ENCODE measurements at regions not wholly inside any gene's neighbourhood (a gene's known extent, or its start where the extent isn't known, plus 50 kb on each side); places are given as distances from the start of the nearest gene placed in this dataset.

DNA sequence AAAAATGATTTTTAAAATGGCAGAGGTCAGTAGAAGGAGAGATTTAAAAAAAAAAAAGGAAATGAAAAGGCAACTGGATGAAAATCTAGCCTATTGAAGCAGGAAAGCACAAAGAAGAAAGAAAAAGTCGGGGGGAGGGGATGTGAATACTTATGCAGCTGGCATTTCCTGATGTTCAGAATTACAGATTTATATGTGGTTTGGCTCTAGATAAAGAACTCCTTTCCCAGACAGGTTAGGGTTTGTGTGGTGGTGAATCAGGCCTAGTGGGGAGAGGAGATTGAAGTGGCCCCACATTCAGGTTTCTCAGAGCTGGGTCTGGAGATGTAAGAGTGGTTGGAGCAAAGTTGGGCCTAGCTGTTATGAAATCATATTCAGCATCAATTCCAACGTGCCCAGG lies 394.4 kb downstream of the FIGN start:
- H3K9me3 Mint-ChIP-seq (ENCODE audit: low read depth): peaks cover 2% of the 10 kb centered on the region
- no peak overlapping the region for H3K4me3 Mint-ChIP-seq
- CTCF ChIA-PET: no interaction called here
- H3K27me3 Mint-ChIP-seq: no peaks in the 10 kb centered on the region
- H3K27ac Mint-ChIP-seq: no peak overlapping the region
- no peaks in the 10 kb centered on the region for H3K4me1 Mint-ChIP-seq
- ATAC-seq: no peak
- H3K36me3 Mint-ChIP-seq: no peaks in the 10 kb centered on the region
- no peak for DNase-seq

DNA sequence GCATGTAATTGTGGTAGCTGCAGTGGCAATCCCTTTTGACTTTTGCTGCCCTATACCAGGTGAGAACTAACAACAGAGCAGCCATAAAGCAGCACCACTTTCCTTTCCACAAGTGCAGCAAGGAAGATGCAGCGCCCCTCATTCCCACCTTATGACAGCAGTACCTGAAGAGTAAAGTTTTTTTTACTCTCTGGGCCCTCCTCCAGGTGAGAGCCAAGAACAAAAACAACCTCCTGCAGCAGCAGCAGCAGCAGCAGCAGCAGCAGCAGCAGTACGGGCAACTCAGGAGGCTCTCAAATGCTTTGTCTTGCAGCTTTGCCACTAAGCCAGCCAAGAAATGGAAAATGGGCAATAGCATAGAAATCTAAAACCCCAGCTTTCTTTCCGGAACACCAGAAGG lies 397.5 kb downstream of the FIGN start:
- no peak overlapping the region for H3K4me3 Mint-ChIP-seq
- peaks cover 2% of the 10 kb centered on the region for H3K9me3 Mint-ChIP-seq (ENCODE audit: low read depth)
- CTCF ChIA-PET: no interaction called here
- no peaks in the 10 kb centered on the region for H3K36me3 Mint-ChIP-seq
- H3K27ac Mint-ChIP-seq: no peak overlapping the region
- DNase-seq: no peak
- H3K27me3 Mint-ChIP-seq: no peaks in the 10 kb centered on the region
- no peak for ATAC-seq
- H3K4me1 Mint-ChIP-seq: no peaks in the 10 kb centered on the region

DNA sequence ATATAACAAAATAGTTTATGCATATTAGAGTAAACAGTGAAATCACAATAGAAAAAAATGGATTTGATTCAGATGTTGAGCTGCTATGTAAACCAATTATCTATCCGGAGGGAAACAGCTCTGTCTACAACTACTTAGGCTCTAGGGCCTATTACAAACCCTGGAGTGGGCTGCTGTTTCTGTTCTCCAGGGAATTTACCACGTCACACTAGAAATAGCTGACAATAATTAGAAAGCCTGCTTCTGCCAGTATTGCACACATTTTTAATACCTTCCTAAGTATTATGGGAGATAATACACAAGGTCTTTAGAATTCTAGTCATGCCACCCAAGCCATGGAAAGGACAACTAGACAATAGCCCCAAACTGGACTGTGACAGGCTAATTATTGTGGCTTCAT lies 411.1 kb downstream of the FIGN start:
- no peaks in the 10 kb centered on the region for H3K4me1 Mint-ChIP-seq

DNA sequence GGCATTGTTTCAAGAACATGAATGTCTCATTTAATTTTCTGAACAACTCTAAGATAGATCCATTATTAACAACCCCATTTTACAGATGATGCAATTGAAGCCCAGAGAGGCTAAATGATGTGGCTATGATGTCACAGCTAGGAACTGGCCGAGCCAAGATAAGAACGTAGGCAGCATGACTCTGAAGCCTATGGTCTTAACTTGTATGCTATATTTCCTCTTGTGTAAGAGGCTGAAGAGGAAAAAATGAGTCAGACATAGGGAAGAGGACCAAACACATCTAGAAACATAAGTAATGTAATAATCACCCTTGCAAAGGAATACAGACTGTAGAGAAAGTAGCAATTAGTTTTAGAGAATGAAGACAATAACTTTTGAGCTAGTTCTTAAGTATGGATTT lies 416.8 kb downstream of the FIGN start:
- Mint-ChIP-seq H3K27ac (no peak overlapping the region), H3K4me3 (no peak overlapping the region), H3K36me3 (no peaks in the 10 kb centered on the region), H3K4me1 (no peaks in the 10 kb centered on the region), H3K9me3 (ENCODE audit: low read depth) (peaks cover 10% of the 10 kb centered on the region), H3K27me3 (no peaks in the 10 kb centered on the region)
- ATAC-seq (no peak), DNase-seq (no peak)
- CTCF ChIA-PET: no interaction called here

More for the DNA sequence above, 411.1 kb downstream of the FIGN start:
- Mint-ChIP-seq H3K4me3 (no peak overlapping the region), H3K27ac (no peak overlapping the region), H3K36me3 (no peaks in the 10 kb centered on the region), H3K27me3 (no peaks in the 10 kb centered on the region), H3K9me3 (ENCODE audit: low read depth) (peaks cover 2% of the 10 kb centered on the region)
- CTCF ChIA-PET: no interaction called here
- DNase-seq (no peak), ATAC-seq (no peak)

DNA sequence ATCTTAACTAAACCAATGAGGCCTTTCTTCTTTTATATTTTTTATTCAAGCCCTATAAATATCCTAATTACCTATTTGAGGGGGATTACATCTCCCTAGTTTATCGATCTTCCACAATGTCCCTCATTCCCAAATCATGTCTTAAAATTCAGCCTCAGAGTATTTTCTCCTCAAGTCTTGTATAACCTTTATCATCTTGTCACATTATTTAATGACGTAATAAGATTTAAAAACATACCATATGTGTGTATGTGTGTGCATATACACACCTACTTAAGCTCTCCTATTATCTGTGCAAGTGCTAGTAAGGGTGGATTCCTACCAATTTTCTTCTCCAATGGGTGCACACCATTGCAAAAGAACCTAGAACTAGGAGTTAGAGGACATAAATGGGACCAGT lies 421.1 kb downstream of the FIGN start:
- ATAC-seq (no peak), DNase-seq (no peak)
- peaks cover 8% of the 10 kb centered on the region for H3K9me3 Mint-ChIP-seq (ENCODE audit: low read depth)
- H3K27me3 Mint-ChIP-seq: no peaks in the 10 kb centered on the region
- H3K4me1 Mint-ChIP-seq: no peaks in the 10 kb centered on the region
- H3K27ac Mint-ChIP-seq: no peak overlapping the region
- no peaks in the 10 kb centered on the region for H3K36me3 Mint-ChIP-seq
- H3K4me3 Mint-ChIP-seq: no peak overlapping the region
- CTCF ChIA-PET: no interaction called here

DNA sequence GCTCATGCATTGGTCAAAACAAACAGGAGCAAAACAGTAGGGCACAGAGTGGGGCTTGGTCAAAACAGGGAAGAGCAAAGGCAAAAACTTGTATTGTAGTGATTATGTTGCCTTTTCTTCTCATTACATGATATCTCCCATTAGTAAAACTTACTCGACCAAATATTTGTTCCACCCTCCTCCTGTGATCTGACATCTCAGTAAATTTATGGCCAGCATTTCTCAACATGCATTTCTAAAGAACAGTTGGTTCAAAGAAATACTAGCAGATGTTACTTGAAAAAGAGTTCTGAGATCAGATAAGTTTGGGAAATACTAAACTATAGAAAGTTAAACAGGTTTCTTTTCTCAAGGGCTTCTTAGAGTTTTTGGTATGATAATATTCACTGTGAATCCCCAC lies 423.1 kb downstream of the FIGN start:
- CTCF ChIA-PET: no interaction called here
- Mint-ChIP-seq H3K27ac (no peak overlapping the region), H3K9me3 (ENCODE audit: low read depth) (peaks cover 3% of the 10 kb centered on the region), H3K4me1 (no peaks in the 10 kb centered on the region), H3K4me3 (no peak overlapping the region), H3K36me3 (no peaks in the 10 kb centered on the region), H3K27me3 (no peaks in the 10 kb centered on the region)
- no peak for ATAC-seq
- no peak for DNase-seq

DNA sequence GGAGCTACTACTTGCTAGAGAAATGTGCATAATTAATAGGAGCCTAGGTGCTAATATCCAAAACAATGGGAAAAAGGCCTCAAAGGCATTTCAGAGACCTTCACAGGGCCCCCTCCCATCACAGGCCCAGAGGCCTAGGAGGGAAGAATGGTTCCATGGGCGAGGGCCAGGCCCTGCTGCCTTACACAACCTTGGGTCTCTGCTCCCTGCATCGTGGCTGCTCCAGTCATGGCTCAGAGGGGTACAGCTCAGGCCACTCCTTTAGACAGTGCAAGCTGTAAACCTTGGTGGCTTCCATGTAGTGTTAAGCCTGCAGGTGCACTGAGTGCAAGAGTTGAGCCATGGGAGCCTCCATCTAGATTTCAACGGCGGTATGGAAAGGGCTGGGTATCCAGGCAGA lies 429.2 kb downstream of the FIGN start:
- Mint-ChIP-seq H3K27me3 (no peaks in the 10 kb centered on the region), H3K4me1 (no peaks in the 10 kb centered on the region), H3K9me3 (ENCODE audit: low read depth) (no peaks in the 10 kb centered on the region), H3K27ac (no peak overlapping the region), H3K4me3 (no peak overlapping the region), H3K36me3 (no peaks in the 10 kb centered on the region)
- CTCF ChIA-PET: no interaction called here
- no peak for ATAC-seq
- DNase-seq: no peak

DNA sequence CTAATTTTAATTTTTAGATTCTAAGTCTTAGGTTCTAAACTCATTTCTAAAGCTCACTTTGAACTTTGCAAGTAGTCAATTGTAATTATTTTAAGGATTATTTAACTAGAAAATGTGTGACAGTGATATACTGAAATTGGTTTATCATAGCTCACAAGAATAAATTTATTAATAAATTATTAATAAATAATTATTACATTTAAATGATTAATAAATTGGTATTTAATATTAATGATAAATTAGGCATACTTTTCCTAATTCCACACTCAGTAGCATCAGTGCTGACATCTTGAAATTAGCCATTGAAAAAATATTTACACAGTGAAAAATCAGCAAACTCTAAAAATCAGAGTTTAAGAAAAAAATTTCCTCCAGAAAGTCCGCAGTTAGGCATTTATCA lies 433.7 kb downstream of the FIGN start:
- Mint-ChIP-seq H3K9me3 (ENCODE audit: low read depth) (no peaks in the 10 kb centered on the region), H3K4me1 (no peaks in the 10 kb centered on the region), H3K27me3 (no peaks in the 10 kb centered on the region), H3K36me3 (no peaks in the 10 kb centered on the region), H3K27ac (no peak overlapping the region), H3K4me3 (no peak overlapping the region)
- ATAC-seq (no peak), DNase-seq (no peak)
- CTCF ChIA-PET: no interaction called here

DNA sequence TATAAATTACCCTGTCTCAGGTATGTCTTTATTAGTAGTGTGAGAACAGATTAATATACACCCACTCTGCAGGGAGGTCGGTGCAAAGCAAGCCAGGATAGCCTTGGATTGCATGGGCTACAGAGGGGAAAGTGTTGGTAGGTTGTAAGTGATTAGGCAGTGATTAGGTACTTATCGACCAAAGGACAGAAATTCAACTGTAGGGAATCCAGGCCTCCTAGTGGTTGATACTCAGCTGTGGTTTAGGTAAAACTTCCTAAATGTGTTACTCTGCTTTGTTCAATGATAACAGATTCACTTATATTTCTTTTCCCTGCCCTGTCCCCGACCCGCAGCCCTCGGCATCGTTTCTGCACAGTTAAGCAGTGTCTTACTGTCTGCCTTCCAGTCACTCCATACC lies 444.0 kb downstream of the FIGN start:
- H3K4me1 Mint-ChIP-seq: no peaks in the 10 kb centered on the region
- peaks cover 2% of the 10 kb centered on the region for H3K9me3 Mint-ChIP-seq (ENCODE audit: low read depth)
- DNase-seq: no peak
- no peak overlapping the region for H3K4me3 Mint-ChIP-seq
- H3K27ac Mint-ChIP-seq: no peak overlapping the region
- H3K36me3 Mint-ChIP-seq: no peaks in the 10 kb centered on the region
- H3K27me3 Mint-ChIP-seq: no peaks in the 10 kb centered on the region
- no peak for ATAC-seq
- CTCF ChIA-PET: no interaction called here

DNA sequence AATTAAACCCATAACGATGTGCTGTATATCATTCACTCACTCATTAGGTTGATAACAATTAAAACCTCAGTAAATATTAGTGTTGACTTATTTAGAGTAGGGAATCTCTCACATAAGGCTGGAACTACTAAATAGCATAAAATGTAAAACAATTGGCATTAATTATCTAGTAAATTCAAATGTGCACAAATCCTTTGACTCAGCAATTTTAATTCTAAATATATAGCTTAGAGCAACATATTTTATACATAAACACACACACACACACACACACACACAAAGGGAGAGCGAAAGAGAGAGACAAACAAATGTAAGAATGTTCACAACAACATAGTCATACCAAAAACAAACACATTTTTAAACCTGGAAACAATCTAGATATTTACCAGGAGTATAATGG lies 443.1 kb upstream of the KCNH7 start:
- no peaks in the 10 kb centered on the region for H3K4me1 Mint-ChIP-seq
- H3K9me3 Mint-ChIP-seq (ENCODE audit: low read depth): peaks cover 2% of the 10 kb centered on the region
- CTCF ChIA-PET: no interaction called here
- no peak overlapping the region for H3K4me3 Mint-ChIP-seq
- H3K36me3 Mint-ChIP-seq: no peaks in the 10 kb centered on the region
- DNase-seq: no peak
- no peak overlapping the region for H3K27ac Mint-ChIP-seq
- H3K27me3 Mint-ChIP-seq: no peaks in the 10 kb centered on the region
- ATAC-seq: no peak

DNA sequence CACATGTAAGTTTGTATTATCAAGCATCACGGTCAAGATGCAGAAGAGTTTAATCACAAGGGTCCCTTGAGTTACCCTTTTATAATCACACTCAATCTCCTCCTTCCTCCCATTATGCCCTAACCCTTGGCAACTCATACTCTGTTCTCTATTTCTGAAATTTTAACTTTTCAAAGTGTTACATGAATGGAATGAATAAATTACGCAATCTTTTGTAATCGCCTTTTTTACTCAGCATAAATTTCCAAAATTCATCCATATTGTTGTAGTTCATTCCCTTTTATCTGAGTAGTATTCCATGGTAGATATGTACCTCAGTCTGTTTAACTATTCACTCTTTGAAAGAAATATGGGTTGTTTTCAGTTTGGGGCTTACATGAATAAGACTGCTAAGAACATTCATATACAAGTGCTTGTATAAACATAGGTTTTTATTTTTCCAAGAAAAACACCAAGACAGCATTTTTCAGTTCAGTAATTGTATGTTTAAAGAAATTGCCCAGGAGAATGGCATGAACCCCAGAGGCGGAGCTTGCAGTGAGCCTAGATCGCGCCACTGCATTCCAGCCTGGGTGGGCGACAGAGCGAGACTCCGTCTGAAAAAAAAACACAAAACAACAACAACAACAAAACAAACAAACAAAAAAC lies 430.9 kb upstream of the KCNH7 start:
- no peak overlapping the region for H3K4me3 Mint-ChIP-seq
- DNase-seq (no peak), ATAC-seq (no peak)
- H3K36me3 Mint-ChIP-seq: no peaks in the 10 kb centered on the region
- H3K9me3 Mint-ChIP-seq (ENCODE audit: low read depth): peaks cover 4% of the 10 kb centered on the region
- no peak overlapping the region for H3K27ac Mint-ChIP-seq
- no peaks in the 10 kb centered on the region for H3K27me3 Mint-ChIP-seq
- CTCF ChIA-PET: no interaction called here
- H3K4me1 Mint-ChIP-seq: no peaks in the 10 kb centered on the region

DNA sequence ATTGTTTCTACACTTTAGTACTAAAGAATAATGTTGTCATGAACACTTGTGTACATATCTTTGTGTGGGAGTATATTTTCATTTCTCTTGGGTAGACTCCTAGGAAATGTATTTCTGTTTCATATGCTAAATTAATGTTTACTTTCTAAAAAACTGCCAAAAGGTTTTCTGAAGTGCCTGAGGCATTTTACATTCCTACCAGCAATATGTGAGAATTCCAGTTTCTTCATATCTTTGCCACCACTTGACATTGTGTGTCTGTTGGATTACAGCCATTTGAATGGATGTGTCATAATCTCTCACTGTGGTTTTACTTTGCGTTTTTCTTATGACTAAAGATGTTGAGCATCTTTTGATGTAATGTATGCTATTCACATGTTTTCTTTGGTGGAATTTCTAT lies 428.2 kb upstream of the KCNH7 start:
- CTCF ChIA-PET: no interaction called here
- ATAC-seq (no peak), DNase-seq (no peak)
- Mint-ChIP-seq H3K36me3 (no peaks in the 10 kb centered on the region), H3K4me3 (no peak overlapping the region), H3K9me3 (ENCODE audit: low read depth) (peaks cover 3% of the 10 kb centered on the region), H3K27me3 (no peaks in the 10 kb centered on the region), H3K27ac (no peak overlapping the region), H3K4me1 (no peaks in the 10 kb centered on the region)

DNA sequence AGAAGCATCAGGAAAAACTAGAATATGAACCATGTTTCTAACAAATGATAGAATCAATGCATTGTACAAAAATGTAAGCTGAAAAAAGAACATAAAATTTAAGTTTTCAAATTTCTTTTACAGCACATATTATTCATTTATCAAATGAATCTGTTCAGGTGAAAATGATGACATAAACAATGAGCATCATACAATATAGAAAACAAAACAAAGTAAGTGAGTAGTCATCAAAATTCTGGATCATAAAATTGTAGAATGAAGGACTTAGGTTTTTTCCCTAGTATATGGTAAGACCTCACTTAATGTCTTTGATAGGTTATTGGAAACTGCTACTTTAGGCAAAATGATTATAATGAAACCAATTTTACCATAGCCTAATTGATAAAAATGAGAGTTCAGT lies 427.0 kb upstream of the KCNH7 start:
- H3K4me3 Mint-ChIP-seq: no peak overlapping the region
- no peaks in the 10 kb centered on the region for H3K4me1 Mint-ChIP-seq
- ATAC-seq: no peak

DNA sequence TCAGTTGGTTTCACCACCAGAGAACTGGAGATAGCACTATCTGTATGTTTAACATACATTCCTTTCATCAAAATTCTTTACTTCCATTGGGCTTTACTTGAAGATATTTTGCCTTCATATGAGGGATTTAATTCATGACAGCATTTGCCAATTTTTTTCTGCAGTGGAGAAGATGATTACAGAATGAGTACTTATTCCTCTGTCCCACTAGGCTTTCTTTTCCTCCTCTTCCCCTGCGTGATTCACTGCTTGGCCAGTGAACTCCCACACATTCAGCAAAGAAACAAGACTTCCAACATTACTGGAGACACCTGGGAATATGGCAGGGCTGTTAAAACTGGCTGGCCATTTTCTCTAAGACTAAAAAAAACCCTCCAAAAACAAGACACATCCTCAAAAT lies 425.8 kb upstream of the KCNH7 start:
- ATAC-seq (no peak), DNase-seq (no peak)
- no peaks in the 10 kb centered on the region for H3K4me1 Mint-ChIP-seq
- CTCF ChIA-PET: no interaction called here
- peaks cover 7% of the 10 kb centered on the region for H3K9me3 Mint-ChIP-seq (ENCODE audit: low read depth)
- no peaks in the 10 kb centered on the region for H3K27me3 Mint-ChIP-seq
- no peak overlapping the region for H3K4me3 Mint-ChIP-seq
- H3K36me3 Mint-ChIP-seq: no peaks in the 10 kb centered on the region
- H3K27ac Mint-ChIP-seq: no peak overlapping the region

More for the DNA sequence above, 427.0 kb upstream of the KCNH7 start:
- Mint-ChIP-seq H3K9me3 (ENCODE audit: low read depth) (peaks cover 3% of the 10 kb centered on the region), H3K27ac (no peak overlapping the region), H3K27me3 (no peaks in the 10 kb centered on the region), H3K36me3 (no peaks in the 10 kb centered on the region)
- CTCF ChIA-PET: no interaction called here
- no peak for DNase-seq

DNA sequence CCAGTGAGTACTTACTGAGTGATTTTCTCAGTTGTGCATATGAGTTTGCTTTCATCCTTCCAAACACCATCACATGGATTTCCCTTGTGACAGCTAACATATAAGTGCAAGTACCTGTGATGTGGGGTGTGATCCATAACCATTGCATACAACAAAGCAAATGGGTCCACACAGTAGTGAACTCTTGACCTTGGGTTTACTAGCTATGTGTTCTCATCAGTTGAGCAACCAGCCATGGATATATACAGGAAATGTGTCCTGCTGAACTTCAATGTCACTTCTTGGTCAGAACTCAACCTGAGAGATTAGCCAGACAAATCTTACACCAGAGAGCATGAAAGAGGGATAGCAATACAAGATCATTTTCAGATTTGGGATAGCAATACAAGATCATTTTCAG lies 420.9 kb upstream of the KCNH7 start:
- CTCF ChIA-PET: no interaction called here
- ATAC-seq (no peak), DNase-seq (no peak)
- peaks cover 10% of the 10 kb centered on the region for H3K9me3 Mint-ChIP-seq (ENCODE audit: low read depth)
- H3K27me3 Mint-ChIP-seq: no peaks in the 10 kb centered on the region
- no peak overlapping the region for H3K27ac Mint-ChIP-seq
- no peaks in the 10 kb centered on the region for H3K4me1 Mint-ChIP-seq
- H3K4me3 Mint-ChIP-seq: no peak overlapping the region
- no peaks in the 10 kb centered on the region for H3K36me3 Mint-ChIP-seq

Data from activated CD8-positive, alpha-beta memory T cell treated with anti-CD3 and anti-CD28 coated beads, Interleukin-2, amount 10 ng/mL, durations not matched to agents 7 days and 5 days (primary cell).